Ovary (tissue), 1 donor: ENCODE measurements at regions not wholly inside any gene's neighbourhood (a gene's known extent, or its start where the extent isn't known, plus 50 kb on each side); places are given as distances from the start of the nearest gene placed in this dataset.

Source experiments
- EP300 ChIP-seq: sonication (generic); formaldehyde crosslinking; IDR thresholded peaks from one replicate; pipeline ENCODE4 v1.6.1; 2017; ENCODE audit warnings: antibody characterized with exemption
- POLR2A ChIP-seq: fragments of 450-650 bp; IDR thresholded peaks from one replicate; pipeline ENCODE4 v1.6.1; 2017; ENCODE audit warnings: antibody characterized with exemption, mild to moderate bottlenecking, moderate library complexity

DNA sequence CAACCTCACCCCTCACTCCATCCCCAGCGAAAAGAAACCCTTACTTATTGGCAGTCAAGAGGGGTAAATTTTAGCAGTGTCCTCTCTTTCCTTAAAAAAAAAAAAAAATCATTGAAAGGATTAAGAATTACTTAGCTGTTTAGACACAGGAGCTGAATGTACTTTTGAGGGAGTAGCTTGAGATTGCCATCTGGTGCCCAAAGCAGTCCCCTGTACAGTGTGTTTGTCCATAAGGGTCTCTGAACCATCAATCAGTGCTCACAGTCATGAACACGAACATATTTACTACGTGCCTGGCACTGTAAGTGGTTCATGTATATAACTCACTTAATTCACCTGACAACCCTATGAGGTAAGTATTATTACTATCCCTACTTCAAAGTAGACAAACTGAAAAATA, 463.5 kb downstream of the RAP2B start:
- TF ChIP-seq POLR2A (no peak), EP300 (no peak)
